ENCODE measurements at regions not wholly inside any gene's neighbourhood (a gene's known extent, or its start where the extent isn't known, plus 50 kb on each side); places are given as distances from the start of the nearest gene placed in this dataset.

- TF ChIP-seq POLR2A (IDR thresholded peaks at IDR 0.05) (no peak), CTCF (IDR thresholded peaks at IDR 0.05) (no peak)
- 77 to 89% (median 87%) methylated on average over 3 of the region's 3 CpGs for WGBS, 4 donors
- intact Hi-C loops (cut with DNase I) = no loop called here
- no peaks in the 10 kb centered on the region for H3K9me3 ChIP-seq
- peaks cover 0 to 7% (median 0%) of the 10 kb centered on the region in 12 donors for H3K4me1 ChIP-seq
- no peaks in the 10 kb centered on the region for H3K36me3 ChIP-seq
- no peak overlapping the region for H3K4me3 ChIP-seq
- H3K27me3 ChIP-seq = no peaks in the 10 kb centered on the region
- ATAC-seq = no peak
- no peak overlapping the region for H3K27ac ChIP-seq
- DNase-seq = no peak
Measured at GRCh38 chr18:42181474-42181873, 226.4 kb downstream of the PIK3C3 start.

- no peak for TF ChIP-seq CTCF (IDR thresholded peaks at IDR 0.05)
- TF ChIP-seq POLR2A (IDR thresholded peaks at IDR 0.05) = no peak
- intact Hi-C loops (cut with DNase I) = no loop called here
- ATAC-seq = peak in 3 of 4 donors; percentile 49 to 64 (median 64)
Measured at GRCh38 chr18:42182728-42183700, 228.0 kb downstream of the PIK3C3 start.

GRCh38 chr18:42183746-42184145, 228.7 kb downstream of the PIK3C3 start:
- intact Hi-C loops (cut with DNase I) = no loop called here
- no peak for DNase-seq
- Histone ChIP-seq H3K4me3 (no peak overlapping the region), H3K9me3 (no peaks in the 10 kb centered on the region), H3K4me1 (peaks cover 0 to 7% (median 0%) of the 10 kb centered on the region in 12 donors), H3K36me3 (no peaks in the 10 kb centered on the region), H3K27ac (no peak overlapping the region), H3K27me3 (no peaks in the 10 kb centered on the region)
- ATAC-seq = no peak
- WGBS, 4 donors = 61 to 74% (median 68%) methylated on average over 4 of the region's 4 CpGs
- TF ChIP-seq POLR2A (IDR thresholded peaks at IDR 0.05) (no peak), CTCF (IDR thresholded peaks at IDR 0.05) (no peak)

More at GRCh38 chr18:42182728-42183700, 228.0 kb downstream of the PIK3C3 start:
- Histone ChIP-seq H3K4me3 (no peak overlapping the region), H3K4me1 (peaks cover 0 to 7% (median 0%) of the 10 kb centered on the region in 12 donors), H3K27me3 (no peaks in the 10 kb centered on the region), H3K9me3 (no peaks in the 10 kb centered on the region), H3K36me3 (no peaks in the 10 kb centered on the region), H3K27ac (no peak overlapping the region)
- WGBS, 4 donors = 44 to 49% (median 47%) methylated on average over 7 of the region's 7 CpGs
- no peak for DNase-seq

GRCh38 chr18:42184685-42185477, 229.8 kb downstream of the PIK3C3 start:
- intact Hi-C loops (cut with DNase I) = no loop called here
- H3K4me3 ChIP-seq = no peak overlapping the region
- 84 to 90% (median 88%) methylated on average over 15 of the region's 15 CpGs for WGBS, 4 donors
- TF ChIP-seq POLR2A (IDR thresholded peaks at IDR 0.05) = no peak
- TF ChIP-seq CTCF (IDR thresholded peaks at IDR 0.05) = no peak
- H3K4me1 ChIP-seq = peaks cover 0 to 7% (median 0%) of the 10 kb centered on the region in 12 donors
- ATAC-seq = no peak
- H3K9me3 ChIP-seq = no peaks in the 10 kb centered on the region
- H3K27ac ChIP-seq = no peak overlapping the region
- no peak for DNase-seq
- no peaks in the 10 kb centered on the region for H3K36me3 ChIP-seq
- H3K27me3 ChIP-seq = no peaks in the 10 kb centered on the region

Measured in heart left ventricle (tissue), 16 donors.